Glomerular visceral epithelial cell (primary cell): ENCODE measurements at regions not wholly inside any gene's neighbourhood (a gene's known extent, or its start where the extent isn't known, plus 50 kb on each side); places are given as distances from the start of the nearest gene placed in this dataset.
"Not testable (repeated sequence)": the region's sequence is repeated elsewhere in the genome, so short reads cannot be mapped to it uniquely, and the experiment has no call there.

Source experiments
- DNase-seq: peaks from one replicate; pipeline ENCODE4 v3.0.0-alpha.2; 2016; ENCODE audit errors: extremely low spot score

GRCh38 chr15:77839970-77840905 lies 207.5 kb upstream of the LINGO1 start:
- no peak for DNase-seq

- no peak for DNase-seq
Measured at GRCh38 chr15:77839456-77839855, 206.7 kb upstream of the LINGO1 start.

GRCh38 chr15:77838595-77838994 lies 205.9 kb upstream of the LINGO1 start:
- no peak for DNase-seq

GRCh38 chr15:77838061-77838460 lies 205.3 kb upstream of the LINGO1 start:
- DNase-seq: peak; percentile 55

GRCh38 chr15:77837649-77838025 lies 204.9 kb upstream of the LINGO1 start:
- DNase-seq: no peak

GRCh38 chr15:77836906-77837648 lies 204.4 kb upstream of the LINGO1 start:
- DNase-seq: no peak

GRCh38 chr15:77836121-77836692 lies 203.5 kb upstream of the LINGO1 start:
- no peak for DNase-seq

- no peak for DNase-seq
Measured at GRCh38 chr15:77834276-77834990, 201.7 kb upstream of the LINGO1 start.

- DNase-seq: no peak
Measured at GRCh38 chr15:77832874-77833273, 200.2 kb upstream of the LINGO1 start.

- no peak for DNase-seq
Measured at GRCh38 chr15:77831986-77832385, 199.3 kb upstream of the LINGO1 start.

- DNase-seq: peak; percentile 55
Measured at GRCh38 chr15:77830051-77830468, 197.3 kb upstream of the LINGO1 start.

GRCh38 chr15:77829331-77829730 lies 196.6 kb upstream of the LINGO1 start:
- not testable (repeated sequence) for DNase-seq

- no peak for DNase-seq
Measured at GRCh38 chr15:77827860-77828259, 195.1 kb upstream of the LINGO1 start.

- no peak for DNase-seq
Measured at GRCh38 chr15:77826006-77826695, 193.4 kb upstream of the LINGO1 start.

GRCh38 chr15:77825546-77825945 lies 192.8 kb upstream of the LINGO1 start:
- DNase-seq: no peak

GRCh38 chr15:77825252-77825542 lies 192.5 kb upstream of the LINGO1 start:
- no peak for DNase-seq

GRCh38 chr15:77824361-77825251 lies 191.9 kb upstream of the LINGO1 start:
- DNase-seq: no peak

- no peak for DNase-seq
Measured at GRCh38 chr15:77823736-77824135, 191.0 kb upstream of the LINGO1 start.

GRCh38 chr15:77822631-77823230 lies 190.0 kb upstream of the LINGO1 start:
- DNase-seq: no peak

GRCh38 chr15:77821959-77822256 lies 189.2 kb upstream of the LINGO1 start:
- no peak for DNase-seq
